Duodenal mucosa (tissue), 2 donors: ENCODE measurements at regions not wholly inside any gene's neighbourhood (a gene's known extent, or its start where the extent isn't known, plus 50 kb on each side); places are given as distances from the start of the nearest gene placed in this dataset.
"Not testable (repeated sequence)": the region's sequence is repeated elsewhere in the genome, so short reads cannot be mapped to it uniquely, and the experiment has no call there.

Experiments used
- H3K27ac ChIP-seq: one replicate; pipeline ENCODE4 v1.7.0; 2013; ENCODE audit warnings: low read depth, low read length
- H3K27me3 ChIP-seq, 2 donors: one replicate each; pipeline ENCODE4 v1.7.0; 2013; ENCODE audit warnings: low read length in 2 of 2, control low read depth in 1 of 2; ENCODE audit not compliant: insufficient read depth in 2 of 2, control insufficient read depth in 1 of 2
- H3K36me3 ChIP-seq, 2 donors: one replicate each; pipeline ENCODE4 v1.7.0; 2013; ENCODE audit warnings: low read length in 2 of 2, control low read depth in 1 of 2; ENCODE audit not compliant: insufficient read depth in 2 of 2, control insufficient read depth in 1 of 2
- H3K4me1 ChIP-seq, 2 donors: one replicate each; pipeline ENCODE4 v1.7.0; 2013; ENCODE audit warnings: low read length in 2 of 2, control low read depth in 1 of 2; ENCODE audit not compliant: insufficient read depth in 2 of 2, control insufficient read depth in 1 of 2
- H3K4me3 ChIP-seq, 2 donors: one replicate each; pipeline ENCODE4 v1.7.0; 2013; ENCODE audit warnings: low read length in 2 of 2, low read depth in 1 of 2
- H3K9ac ChIP-seq, 2 donors: one replicate each; pipeline ENCODE4 v1.7.0; 2013; ENCODE audit warnings: low read length in 2 of 2, low read depth in 1 of 2
- H3K9me3 ChIP-seq, 2 donors: one replicate each; pipeline ENCODE4 v1.7.0; 2013; ENCODE audit warnings: low read length in 2 of 2, control low read depth in 1 of 2; ENCODE audit not compliant: control insufficient read depth in 1 of 2

GRCh38 chr3:20265977-20266376 is 80.0 kb upstream of the SGO1 start:
- not testable (repeated sequence) for H3K4me1 ChIP-seq, H3K36me3 ChIP-seq, H3K4me3 ChIP-seq, H3K27me3 ChIP-seq, H3K27ac ChIP-seq, H3K9me3 ChIP-seq, H3K9ac ChIP-seq

GRCh38 chr3:20264900-20265567 is 79.0 kb upstream of the SGO1 start:
- H3K9ac ChIP-seq = no peak overlapping the region
- H3K4me3 ChIP-seq = no peak overlapping the region
- no peaks in the 10 kb centered on the region for H3K9me3 ChIP-seq
- no peak overlapping the region for H3K27ac ChIP-seq
- H3K36me3 ChIP-seq = no peaks in the 10 kb centered on the region
- no peaks in the 10 kb centered on the region for H3K27me3 ChIP-seq
- no peaks in the 10 kb centered on the region for H3K4me1 ChIP-seq

GRCh38 chr3:20258371-20258770 is 72.4 kb upstream of the SGO1 start:
- Histone ChIP-seq H3K36me3 (no peaks in the 10 kb centered on the region), H3K27me3 (no peaks in the 10 kb centered on the region), H3K9me3 (no peaks in the 10 kb centered on the region), H3K9ac (no peak overlapping the region), H3K4me1 (no peaks in the 10 kb centered on the region), H3K27ac (no peak overlapping the region), H3K4me3 (no peak overlapping the region)

- Histone ChIP-seq H3K4me1 (no peaks in the 10 kb centered on the region), H3K4me3 (no peak overlapping the region), H3K36me3 (no peaks in the 10 kb centered on the region), H3K9me3 (no peaks in the 10 kb centered on the region), H3K9ac (no peak overlapping the region), H3K27ac (no peak overlapping the region), H3K27me3 (no peaks in the 10 kb centered on the region)
These were observed 70.1 kb upstream of the SGO1 start for GRCh38 chr3:20256144-20256543.

- no peak overlapping the region for H3K9ac ChIP-seq
- no peaks in the 10 kb centered on the region for H3K36me3 ChIP-seq
- H3K4me3 ChIP-seq = no peak overlapping the region
- no peaks in the 10 kb centered on the region for H3K9me3 ChIP-seq
- H3K4me1 ChIP-seq = no peaks in the 10 kb centered on the region
- no peaks in the 10 kb centered on the region for H3K27me3 ChIP-seq
- no peak overlapping the region for H3K27ac ChIP-seq
These were observed 68.5 kb upstream of the SGO1 start for GRCh38 chr3:20254268-20255117.

GRCh38 chr3:20250786-20251185 is 64.8 kb upstream of the SGO1 start:
- Histone ChIP-seq H3K27ac (no peak overlapping the region), H3K9ac (no peak overlapping the region), H3K9me3 (no peaks in the 10 kb centered on the region), H3K36me3 (no peaks in the 10 kb centered on the region), H3K4me1 (no peaks in the 10 kb centered on the region), H3K27me3 (no peaks in the 10 kb centered on the region), H3K4me3 (no peak overlapping the region)

GRCh38 chr3:20250314-20250713 is 64.3 kb upstream of the SGO1 start:
- no peak overlapping the region for H3K9ac ChIP-seq
- H3K36me3 ChIP-seq = no peaks in the 10 kb centered on the region
- no peaks in the 10 kb centered on the region for H3K9me3 ChIP-seq
- no peaks in the 10 kb centered on the region for H3K4me1 ChIP-seq
- no peak overlapping the region for H3K27ac ChIP-seq
- no peak overlapping the region for H3K4me3 ChIP-seq
- no peaks in the 10 kb centered on the region for H3K27me3 ChIP-seq

- no peak overlapping the region for H3K27ac ChIP-seq
- H3K4me3 ChIP-seq = no peak overlapping the region
- no peaks in the 10 kb centered on the region for H3K27me3 ChIP-seq
- H3K36me3 ChIP-seq = no peaks in the 10 kb centered on the region
- no peak overlapping the region for H3K9ac ChIP-seq
- H3K4me1 ChIP-seq = no peaks in the 10 kb centered on the region
- H3K9me3 ChIP-seq = no peaks in the 10 kb centered on the region
These were observed 60.7 kb upstream of the SGO1 start for GRCh38 chr3:20246662-20247061.

- Histone ChIP-seq H3K4me3 (no peak overlapping the region), H3K27ac (no peak overlapping the region), H3K36me3 (no peaks in the 10 kb centered on the region), H3K9ac (no peak overlapping the region), H3K9me3 (no peaks in the 10 kb centered on the region), H3K27me3 (no peaks in the 10 kb centered on the region), H3K4me1 (no peaks in the 10 kb centered on the region)
These were observed 59.8 kb upstream of the SGO1 start for GRCh38 chr3:20245781-20246180.

- H3K9me3 ChIP-seq = no peaks in the 10 kb centered on the region
- H3K4me1 ChIP-seq = peaks cover 0 to 7% of the 10 kb centered on the region in 2 donors
- no peak overlapping the region for H3K4me3 ChIP-seq
- no peaks in the 10 kb centered on the region for H3K27me3 ChIP-seq
- H3K27ac ChIP-seq = no peak overlapping the region
- no peak overlapping the region for H3K9ac ChIP-seq
- H3K36me3 ChIP-seq = no peaks in the 10 kb centered on the region
These were observed 54.3 kb upstream of the SGO1 start for GRCh38 chr3:20240154-20240883.
